ENCODE measurements at regions not wholly inside any gene's neighbourhood (a gene's known extent, or its start where the extent isn't known, plus 50 kb on each side); places are given as distances from the start of the nearest gene placed in this dataset.

DNA sequence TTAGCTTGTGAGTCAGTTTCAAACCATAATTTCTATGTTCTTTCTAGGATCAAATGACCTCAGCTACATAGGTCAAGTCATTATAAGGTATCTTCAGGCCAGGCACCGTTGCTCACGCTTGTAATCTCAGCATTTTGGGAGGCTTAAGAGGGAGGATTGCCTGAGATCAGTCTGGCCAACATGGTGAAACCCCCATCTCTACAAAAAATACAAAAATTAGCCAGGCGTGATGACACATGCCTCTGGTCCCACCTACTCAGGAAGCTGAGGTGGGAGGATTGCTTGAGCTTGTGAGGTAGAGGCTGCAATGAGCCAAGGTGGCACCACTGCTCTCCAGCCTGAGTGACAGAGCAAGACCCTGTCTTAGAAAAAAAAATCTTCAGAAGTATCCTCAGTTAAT, 362.3 kb downstream of the GATA3 start:
- DNase-seq (ENCODE audit: low read depth in 2 of 2): no peak

DNA sequence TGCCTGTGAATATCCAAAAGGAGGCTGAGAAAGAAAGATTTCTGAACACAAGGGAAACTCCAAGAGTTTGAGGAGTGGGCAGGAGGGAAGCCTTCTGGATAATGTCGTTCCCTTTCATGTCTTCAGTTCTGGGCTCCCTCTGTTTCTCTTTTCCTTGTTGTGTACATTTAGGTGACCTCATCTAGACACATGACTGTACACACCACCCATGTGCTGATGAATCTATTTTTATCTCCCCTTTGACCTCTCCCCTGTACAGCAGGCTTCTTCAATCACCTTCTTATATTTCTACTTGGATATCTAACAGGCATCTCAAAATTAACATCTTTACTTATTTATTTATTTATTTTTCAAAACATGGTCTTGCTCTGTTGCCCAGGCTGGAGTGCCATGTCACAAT, 363.1 kb downstream of the GATA3 start:
- no peak for DNase-seq (ENCODE audit: low read depth in 2 of 2)

DNA sequence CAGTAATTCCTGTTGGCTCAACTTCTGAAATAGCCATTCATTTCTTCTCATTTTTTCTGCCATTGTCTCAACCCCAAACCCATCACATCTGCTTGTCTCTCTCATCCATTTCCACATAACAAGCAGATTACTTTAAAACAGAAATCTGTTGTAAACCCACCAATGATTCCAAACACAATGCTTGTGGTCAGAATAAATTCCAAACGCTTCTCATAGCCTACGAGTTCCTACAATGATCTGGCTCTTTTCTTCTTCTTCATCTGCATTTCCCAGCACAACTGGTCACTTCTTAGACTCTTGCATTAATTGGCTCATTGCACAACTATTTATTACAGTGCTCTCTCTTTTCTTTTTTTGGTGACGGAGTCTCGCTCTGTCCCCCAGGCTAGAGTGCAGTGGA, 364.1 kb downstream of the GATA3 start:
- no peak for DNase-seq (ENCODE audit: low read depth in 2 of 2)

DNA sequence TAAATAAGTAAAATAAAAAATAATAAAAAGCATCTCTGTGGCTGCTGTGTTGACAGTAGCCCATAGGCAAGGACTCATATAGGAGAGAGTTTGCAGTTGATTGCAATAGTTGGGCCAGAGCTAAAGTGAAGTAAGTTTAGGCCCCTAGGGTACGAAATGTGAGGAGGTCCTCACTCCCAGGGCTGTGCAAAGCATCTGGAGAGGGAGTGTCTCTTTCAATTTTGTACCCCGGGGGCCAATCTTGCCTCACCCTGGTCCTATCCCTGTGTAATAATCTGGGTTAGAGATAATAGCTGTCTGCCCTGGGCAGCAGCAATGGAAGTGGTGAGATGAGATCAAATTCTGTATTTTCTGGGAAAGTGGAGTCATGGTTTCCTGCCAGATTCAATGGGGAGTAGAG, 365.7 kb downstream of the GATA3 start:
- no peak for DNase-seq (ENCODE audit: low read depth in 2 of 2)

DNA sequence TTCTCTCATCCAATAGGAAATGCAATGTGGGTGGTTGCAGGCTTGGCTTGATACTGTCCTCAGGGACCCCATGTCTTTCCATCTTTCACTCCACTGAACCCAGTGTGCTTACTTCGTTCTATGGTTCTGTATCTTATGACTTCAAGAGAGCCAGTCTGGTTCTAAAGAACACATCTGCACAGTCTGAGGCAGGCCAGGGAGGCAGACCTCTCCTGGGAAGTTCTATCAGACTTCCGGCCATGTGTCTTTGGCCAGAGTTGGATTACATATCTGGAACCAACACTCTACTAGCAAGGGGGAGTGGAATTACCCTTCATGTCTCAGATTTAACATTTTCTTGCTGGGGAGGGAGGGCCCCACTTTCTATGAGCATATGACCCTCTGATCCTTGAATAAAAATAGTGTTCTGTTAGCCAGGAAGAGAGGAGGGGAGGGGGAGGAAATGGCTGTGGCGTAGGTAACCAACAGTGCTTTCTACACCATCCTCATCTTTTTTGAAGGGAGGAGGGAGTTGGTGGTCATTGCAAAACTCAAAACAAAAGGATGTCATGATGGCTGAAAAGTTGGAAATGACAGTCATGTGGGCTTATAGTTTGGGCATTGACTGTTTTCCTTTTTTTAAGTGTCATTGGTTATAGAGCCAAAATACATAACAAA, 370.2 kb downstream of the GATA3 start:
- DNase-seq (ENCODE audit: low read depth in 2 of 2): no peak

DNA sequence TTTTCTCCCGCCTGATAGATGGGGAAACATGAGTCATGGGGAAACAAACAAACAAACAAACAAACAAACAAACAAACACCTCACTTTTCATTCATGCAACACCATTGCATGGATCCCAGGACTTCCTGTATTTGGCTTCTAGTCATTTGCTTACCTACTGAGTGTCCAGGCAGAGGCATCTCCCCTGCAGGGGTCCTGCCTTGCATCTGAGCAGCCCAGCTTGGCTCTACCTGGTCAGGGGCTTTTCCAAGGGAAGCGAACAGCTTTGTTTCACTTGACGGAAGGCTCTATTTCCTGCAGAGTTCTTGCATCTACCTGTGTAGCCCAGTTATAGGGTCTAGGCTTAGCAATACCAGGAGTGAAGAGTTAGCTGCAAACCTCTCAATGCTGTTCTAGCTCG, 374.2 kb downstream of the GATA3 start:
- DNase-seq (ENCODE audit: low read depth in 2 of 2): no peak

DNA sequence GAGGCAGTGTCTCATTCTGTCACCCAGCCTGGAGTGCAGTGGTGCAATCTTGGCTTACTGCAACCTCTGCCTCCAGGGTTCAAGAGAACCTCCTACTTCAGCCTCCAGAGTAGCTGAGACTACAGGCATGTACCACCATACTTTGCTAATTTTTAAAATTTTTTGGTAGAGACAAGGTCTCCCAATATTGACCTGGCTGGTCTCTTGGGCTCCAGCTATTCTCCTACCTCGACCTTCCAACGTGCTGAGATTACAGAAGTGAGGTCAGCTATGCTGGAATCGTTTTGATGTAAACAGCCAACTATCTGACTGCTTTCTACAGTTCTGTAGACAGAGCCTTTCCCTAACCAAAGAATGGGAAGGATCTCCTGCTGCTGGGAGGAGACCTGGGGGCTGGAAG, 375.8 kb downstream of the GATA3 start:
- DNase-seq (ENCODE audit: low read depth in 2 of 2): no peak

DNA sequence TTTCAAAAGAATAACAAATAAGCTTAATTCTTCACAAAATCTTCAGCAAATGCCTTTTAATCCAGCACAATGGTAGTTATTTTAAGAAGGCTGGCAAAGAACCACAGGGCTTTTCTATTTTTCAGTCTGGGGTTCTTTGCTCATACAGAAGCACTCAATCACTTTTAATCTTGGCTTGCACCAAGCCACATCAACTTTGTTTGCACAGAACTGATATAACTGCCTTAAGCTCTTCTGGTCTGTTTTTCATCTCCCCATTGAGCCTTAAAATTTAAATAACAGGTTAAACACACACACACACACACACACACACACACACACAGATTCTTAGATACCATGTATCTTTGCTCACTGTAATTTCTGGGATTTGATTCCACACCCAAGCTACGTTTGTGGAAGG, 377.0 kb downstream of the GATA3 start:
- no peak for DNase-seq (ENCODE audit: low read depth in 2 of 2)

DNA sequence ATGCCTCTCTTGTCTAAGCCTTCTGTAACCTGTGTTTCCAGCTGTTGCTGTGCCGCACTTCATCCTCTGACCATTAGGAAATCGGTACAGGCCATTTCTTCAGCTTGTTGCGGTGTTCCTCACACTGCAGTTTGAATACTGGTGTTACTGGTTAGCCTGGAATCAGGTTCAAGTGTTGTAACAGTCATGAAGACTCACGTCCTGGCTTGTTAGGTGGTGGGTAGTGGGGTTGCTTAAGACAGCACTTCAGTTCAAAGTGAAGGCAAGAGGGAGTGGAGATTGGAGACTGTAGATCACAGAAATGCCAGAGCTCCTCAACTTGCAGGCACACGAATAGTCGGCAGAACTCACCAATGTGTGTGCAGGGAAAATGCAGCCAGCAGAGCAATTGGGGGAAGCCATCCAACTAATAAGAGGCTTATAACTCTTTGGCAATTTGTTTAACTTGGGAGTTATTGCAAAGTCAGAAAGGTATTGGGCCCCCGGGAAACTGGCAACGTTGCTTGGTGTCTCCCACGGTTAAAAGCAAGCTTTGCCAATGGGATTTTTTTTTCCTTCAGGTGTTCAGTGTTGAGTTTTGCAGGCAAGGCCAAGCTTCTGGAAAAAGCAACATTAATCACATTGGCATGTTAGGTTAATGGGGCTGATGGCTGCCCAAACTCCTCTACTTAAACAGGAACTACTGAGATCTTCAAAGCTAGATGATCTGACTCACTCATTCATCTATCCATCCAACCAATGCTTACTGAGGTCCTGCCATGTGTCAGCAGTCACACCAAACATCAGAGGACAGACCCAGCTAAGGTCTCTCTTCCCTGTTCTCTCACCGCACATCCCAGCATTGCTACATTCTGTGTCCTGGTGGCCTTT, 380.9 kb downstream of the GATA3 start:
- DNase-seq (ENCODE audit: low read depth in 2 of 2): no peak

DNA sequence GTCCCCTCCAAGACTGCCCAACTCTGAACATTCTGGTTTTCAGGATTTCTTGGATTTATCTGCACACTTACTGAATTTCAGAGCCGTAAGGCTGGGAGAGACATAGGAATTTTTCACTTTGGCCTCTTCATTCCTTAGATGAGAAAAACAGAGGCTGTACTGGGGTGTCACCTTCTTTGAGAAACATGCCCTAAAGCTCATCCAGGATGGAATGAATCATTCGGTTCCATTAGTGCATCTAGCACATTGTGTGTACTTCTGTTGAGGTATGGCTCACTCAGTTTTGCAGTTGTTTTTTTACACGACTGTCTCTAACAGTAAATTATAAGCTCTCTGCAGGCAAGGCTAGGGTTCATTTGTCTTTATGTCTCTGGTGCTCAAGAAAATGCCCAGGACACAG, 383.4 kb downstream of the GATA3 start:
- DNase-seq (ENCODE audit: low read depth in 2 of 2): no peak

DNA sequence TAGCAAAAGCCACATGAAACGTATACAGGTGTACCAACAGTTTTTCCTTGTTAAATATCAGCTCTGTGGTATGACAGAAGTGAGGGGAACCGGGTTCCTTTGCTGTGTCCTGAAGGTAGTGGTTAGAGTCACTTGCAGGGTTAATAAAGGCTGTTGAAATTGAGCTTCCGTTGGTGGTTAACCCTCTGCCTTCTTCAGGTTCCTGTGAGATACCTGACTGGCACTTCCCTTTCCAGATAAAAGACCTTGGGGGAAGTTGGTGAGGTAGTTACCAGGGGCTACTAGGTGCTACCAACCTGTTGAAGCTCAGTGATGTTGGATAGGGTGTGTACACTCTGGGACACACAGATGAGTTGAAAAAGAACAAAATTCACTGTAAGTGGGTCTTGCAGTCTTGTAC, 384.1 kb downstream of the GATA3 start:
- DNase-seq (ENCODE audit: low read depth in 2 of 2): no peak

DNA sequence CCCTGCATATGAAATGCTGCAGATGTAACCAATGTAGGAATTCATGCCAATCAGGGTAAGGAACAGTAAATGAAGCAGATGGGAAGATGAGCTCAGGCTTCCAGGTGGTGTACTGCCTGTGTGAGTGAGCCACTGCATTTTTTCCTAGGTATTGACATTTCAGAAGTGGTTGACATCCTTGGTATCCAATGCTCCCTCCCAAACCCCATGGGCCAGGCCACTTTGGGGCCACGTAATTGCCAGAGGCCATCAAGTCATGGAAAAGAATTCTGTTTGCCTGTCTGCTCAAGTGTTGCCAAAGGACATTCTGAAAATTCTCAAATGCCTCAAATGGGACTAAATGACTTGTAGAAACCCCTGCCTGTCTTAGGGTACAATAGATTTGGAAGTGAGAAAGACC, 384.6 kb downstream of the GATA3 start:
- no peak for DNase-seq (ENCODE audit: low read depth in 2 of 2)

DNA sequence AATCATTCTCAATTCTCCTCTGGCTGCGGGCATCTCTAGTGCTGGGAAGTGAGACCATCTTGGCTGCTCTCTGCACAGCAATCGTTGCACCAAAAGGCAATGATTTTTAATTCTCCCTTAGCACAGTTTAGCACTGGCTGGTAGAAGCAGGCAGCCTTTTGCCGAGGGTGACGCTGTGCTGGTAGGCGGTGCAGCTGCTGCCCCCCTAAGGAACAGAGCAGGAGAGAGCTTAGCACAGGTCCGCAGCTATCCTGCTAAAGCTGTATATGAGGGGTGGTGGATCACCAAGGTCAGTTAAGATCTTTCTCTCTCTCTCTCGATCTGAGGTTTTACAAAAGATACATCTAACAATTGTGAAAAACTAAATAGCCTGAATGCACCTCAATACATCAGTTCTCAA, 390.1 kb downstream of the GATA3 start:
- DNase-seq (ENCODE audit: low read depth in 2 of 2): no peak

DNA sequence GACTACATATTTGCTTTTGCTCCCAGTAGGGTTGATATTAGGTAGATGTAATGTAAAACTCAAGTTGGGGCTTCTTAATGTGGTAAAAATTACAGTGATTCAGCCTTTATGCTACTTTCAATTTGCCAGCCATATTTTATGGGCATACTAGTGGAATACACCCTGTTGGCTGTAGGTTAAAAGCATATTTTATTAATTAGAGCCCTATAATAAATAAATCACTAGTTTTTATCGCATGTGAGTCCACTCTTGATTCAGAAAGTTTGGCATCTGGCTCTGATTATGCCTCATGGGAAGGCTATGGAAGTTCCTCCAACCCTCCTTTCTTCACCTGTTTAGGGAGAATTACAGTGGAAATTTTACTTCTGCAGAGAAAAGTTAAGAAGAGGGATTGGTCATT, 390.9 kb downstream of the GATA3 start:
- DNase-seq (ENCODE audit: low read depth in 2 of 2): no peak

DNA sequence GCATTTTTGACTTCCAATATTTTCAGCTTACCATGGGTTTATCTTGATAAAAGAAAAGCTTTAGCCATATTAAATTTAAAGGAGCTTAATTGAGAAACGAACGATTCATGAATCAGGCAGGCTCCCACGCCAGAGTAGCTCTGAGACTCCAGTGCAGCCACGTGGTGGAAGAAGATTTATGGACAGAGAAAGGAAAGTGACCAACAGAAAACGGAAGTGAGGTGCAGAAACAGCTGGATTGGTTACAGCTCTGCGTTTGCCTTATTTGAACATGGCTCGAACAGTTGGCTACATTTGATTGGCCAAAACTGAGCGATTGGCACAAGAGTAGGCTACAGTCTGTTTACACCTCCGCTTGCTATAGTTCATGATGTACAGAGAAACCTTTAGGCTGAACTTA, 395.4 kb downstream of the GATA3 start:
- no peak for DNase-seq (ENCODE audit: low read depth in 2 of 2)

DNA sequence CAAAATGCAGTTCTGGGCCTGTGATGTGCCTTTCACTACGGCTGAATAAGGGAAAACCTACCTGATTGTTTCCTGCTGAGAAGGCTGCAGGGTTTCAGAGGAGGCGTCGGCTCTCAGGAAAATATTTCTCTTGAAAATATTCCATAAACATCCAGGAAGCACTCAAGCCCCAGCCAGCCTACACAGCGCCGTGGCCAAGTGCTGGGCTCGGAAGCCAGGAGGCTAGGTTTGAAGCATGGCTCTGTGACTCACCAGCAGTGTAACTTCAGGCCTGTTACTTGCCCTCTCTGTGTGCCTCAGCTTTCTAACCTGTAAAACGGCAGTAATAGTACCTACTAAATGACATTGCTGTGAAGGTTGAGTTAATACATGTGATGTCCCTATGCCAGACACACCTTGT, 399.1 kb downstream of the GATA3 start:
- no peak for DNase-seq (ENCODE audit: low read depth in 2 of 2)

DNA sequence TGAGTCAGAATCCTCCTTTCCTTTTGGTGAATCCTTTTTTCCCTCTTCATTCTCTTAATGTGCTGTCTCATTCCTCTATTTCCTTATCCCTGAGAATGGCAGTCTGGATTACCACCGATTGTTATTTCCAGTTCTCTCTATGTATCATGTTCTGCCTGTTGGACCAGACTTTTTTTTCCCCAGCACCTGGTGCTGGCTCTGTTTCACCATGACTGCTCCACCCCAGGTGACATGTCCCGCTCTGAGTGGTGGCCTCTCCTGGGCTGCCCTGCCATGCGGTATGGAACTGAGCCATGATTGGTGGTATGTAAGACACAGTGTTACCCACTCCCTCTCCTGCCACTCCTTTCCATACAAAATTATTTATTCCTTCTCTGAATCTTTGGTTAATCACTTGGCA, 399.9 kb downstream of the GATA3 start:
- no peak for DNase-seq (ENCODE audit: low read depth in 2 of 2)

DNA sequence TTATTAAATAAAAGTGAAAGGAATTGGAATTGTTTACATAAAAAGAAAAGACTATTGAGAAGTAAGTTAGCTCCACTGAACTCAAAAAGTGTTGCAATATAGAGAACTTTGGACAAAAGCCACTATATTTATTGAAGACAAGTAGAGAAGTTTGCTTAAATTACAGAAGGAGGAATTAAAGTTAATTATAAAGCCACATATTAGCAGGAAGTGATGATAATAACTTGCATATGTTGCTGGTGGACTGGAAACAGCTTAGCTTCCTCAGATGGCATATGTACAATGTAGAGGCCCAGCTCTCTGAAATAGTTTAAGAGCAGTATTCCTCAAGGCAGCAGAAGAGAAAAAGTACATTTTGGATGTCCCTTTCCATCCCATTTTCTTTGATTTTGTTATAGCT, 400.7 kb downstream of the GATA3 start:
- DNase-seq (ENCODE audit: low read depth in 2 of 2): no peak

DNA sequence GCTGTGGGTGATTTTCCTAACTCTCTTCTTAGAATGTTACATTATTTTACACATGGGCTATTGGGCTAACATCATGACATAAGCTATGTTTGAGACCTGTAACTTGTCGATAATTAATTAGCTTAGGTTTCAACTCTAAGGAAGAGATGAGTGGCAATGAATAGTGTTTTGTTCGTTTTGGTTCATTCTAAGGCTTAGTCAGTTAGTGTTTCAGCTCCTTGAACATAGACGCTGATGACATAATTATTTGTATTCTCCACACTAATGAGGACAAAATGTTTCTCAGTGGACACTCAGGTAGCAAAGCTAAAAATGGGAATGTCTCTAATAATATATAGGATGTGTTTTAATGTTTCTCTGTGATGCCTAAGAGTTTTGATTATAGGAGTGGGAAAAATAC, 401.9 kb downstream of the GATA3 start:
- DNase-seq (ENCODE audit: low read depth in 2 of 2): no peak

DNA sequence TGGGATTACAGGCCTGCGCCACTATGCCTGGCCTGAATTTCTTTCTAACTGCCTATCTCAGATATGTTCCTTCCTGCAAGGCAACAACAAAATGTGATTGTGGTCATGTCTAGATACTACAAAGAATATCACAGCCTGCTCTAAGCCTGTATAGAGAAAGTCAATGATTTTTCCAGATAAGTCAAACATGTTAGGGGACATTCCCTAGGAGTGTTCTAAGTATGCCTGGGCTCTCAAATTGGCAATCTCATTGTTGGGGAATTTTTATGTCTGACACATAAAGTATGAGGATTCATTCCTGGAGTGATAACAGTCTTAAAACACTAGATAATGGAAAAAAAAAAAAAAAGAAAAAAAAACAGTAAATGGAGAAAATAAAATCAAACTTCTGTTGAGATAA, 406.1 kb downstream of the GATA3 start:
- DNase-seq (ENCODE audit: low read depth in 2 of 2): no peak

DNA sequence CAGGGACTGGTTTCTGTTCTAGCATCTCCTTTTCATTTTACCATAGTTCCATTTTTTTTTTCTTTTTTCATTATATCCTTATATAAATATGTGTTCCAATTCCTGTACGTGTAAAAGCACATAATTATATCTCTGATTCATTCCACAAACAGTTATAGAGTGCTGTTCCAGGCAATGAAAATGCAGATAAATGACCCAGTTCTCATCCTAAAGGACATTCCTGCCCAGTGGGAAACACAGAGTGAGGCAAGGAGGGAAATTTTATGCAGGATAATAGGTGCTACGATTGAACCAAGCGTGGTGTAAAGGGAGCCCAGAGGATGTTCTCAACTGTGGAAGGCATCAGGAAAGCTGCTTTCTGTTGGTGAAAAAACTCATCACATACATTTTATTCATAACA, 408.1 kb downstream of the GATA3 start:
- DNase-seq (ENCODE audit: low read depth in 2 of 2): no peak

DNA sequence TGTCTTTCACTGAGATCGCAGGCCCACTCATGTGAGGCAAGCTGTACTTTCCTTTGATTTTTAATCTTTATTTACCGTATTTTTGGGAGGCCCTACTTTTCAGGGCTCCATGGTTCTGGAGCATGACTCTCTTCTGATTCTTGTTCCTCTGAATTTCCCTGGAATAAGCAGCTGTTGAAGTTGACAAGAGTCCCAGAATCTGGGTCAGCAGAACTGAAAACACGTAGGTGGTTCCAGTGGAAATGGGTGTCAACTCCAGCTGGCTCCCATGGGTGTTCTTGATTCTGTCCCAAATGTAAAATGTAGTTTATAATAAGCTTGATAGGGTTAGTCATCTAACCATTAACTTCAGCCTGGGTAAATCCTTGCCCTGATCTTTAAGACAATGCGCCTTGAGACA, 409.4 kb downstream of the GATA3 start:
- DNase-seq (ENCODE audit: low read depth in 2 of 2): no peak

DNA sequence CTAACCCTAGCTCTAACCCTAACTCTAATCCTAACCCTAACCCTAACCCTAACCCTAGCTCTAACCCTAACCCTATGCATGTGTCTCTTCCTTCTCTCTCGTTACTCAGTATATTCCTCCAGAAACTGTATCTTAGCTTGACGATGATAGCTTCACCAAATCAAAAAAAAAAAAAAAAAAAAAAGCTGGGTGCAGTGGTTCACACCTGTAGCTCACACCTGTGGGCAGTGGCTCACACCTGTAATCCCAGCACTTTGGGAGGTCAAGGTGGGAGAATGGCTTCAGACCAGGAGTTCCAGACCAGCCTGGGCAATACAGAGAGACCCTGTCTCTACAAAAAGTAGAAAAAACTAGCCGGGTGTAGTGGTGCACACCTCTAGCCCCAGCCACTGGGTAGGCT, 414.0 kb downstream of the GATA3 start:
- no peak for DNase-seq (ENCODE audit: low read depth in 2 of 2)
